ENCODE measurements at regions not wholly inside any gene's neighbourhood (a gene's known extent, or its start where the extent isn't known, plus 50 kb on each side); places are given as distances from the start of the nearest gene placed in this dataset.

DNA sequence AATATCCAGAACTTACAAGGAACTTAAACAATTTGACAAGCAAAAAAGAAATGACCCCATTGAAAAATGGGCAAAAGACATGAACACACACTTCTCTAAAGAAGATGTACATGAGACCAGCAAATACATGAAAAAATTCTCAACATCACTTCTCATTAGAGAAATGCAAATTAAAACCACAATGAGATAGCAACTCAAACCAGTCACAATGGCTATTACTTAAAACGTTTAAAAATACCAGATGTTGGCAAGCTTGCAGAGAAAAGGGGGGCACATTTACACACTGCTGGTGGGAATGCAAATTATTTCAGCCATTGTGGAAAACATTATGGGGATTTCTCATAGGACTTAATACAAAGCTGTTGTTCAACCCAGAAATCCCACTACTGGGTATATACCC, 1634.0 kb downstream of the NCAM2 start:
- POLR2A ChIA-PET, result no interaction called here
- CTCF ChIA-PET, result no interaction called here

DNA sequence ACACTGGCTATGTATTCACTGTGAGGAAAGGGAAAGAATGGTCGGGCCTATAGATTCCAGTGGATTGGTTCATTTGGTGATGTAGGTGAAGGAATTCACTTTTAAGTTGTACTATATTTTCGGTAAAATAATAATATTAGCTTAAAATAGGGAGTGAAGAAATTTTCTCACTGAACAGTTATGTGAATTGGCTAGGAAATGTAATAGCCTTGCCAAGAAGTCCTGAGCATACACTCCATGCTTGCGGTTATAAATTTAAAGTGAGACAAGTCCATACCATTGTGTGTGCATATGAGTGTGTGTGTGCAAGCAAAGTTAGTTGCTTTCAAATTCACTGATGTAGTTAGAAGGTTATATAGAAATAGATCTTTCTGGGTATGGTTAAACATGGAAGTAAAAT, 1651.0 kb downstream of the NCAM2 start:
- CTCF ChIA-PET, result no interaction called here
- POLR2A ChIA-PET, result no interaction called here

DNA sequence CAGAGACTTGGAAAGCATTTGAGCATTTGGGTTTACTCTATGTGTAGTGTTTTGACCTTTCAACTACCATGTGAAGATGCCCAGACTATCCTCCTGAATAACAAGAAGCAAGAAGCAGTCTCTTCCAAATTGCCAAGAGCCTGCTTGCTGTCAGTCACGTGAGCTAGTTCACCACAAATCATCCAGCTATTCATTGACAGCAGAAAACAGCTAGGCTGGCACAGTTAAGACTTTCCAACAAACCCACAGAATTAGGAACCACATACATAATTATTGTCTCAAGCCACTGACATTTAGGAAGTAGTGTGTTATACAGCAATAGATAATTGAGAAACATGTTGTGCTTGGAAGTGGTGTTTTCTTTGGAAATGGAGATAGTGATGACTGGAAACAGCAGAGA, 1652.0 kb downstream of the NCAM2 start:
- ChIA-PET POLR2A (no interaction called here), CTCF (no interaction called here)

DNA sequence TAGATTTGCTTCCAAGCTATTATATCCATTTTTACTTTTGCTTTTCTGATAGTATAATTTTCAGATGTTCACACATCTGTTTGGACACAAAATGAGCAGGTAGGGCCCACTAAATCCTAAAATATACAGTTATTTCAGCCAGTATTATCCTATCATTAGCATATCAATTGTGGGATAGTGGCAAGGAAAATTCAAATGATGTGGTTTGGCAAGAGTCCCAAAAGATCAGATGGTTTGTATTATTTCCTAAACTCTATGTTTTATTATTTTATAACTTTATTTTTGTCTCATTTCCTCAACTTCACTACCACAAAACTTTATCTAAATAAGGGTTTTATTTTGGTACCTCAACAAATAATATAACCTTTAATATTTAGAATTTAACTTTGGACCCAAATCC, 1659.6 kb downstream of the NCAM2 start:
- POLR2A ChIA-PET, result no interaction called here
- CTCF ChIA-PET, result no interaction called here

- ChIA-PET CTCF (no interaction called here), POLR2A (no interaction called here)
These were observed 1671.9 kb downstream of the NCAM2 start for GRCh38 chr21:22670148-22670547.

DNA sequence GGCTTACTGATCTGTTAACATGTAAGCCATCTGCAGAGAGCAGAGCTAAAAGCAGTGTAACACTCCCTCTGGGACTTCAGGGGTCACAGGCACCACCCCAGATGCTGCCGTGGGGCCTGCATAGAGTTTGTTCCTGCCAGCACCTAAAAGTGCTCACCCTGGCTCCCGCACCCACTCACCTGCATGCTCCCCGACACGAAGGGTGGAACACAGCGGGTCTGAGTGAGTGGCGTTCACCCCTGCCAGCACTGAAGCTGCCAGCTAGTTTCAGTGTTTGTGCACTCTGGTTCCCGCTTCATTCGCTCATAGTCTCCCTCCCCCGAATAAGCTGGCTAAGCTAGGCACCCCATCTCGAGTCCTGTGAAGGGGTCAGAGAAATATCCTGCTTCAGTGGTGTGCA, 1681.0 kb downstream of the NCAM2 start:
- CTCF ChIA-PET, result no interaction called here
- POLR2A ChIA-PET, result no interaction called here

DNA sequence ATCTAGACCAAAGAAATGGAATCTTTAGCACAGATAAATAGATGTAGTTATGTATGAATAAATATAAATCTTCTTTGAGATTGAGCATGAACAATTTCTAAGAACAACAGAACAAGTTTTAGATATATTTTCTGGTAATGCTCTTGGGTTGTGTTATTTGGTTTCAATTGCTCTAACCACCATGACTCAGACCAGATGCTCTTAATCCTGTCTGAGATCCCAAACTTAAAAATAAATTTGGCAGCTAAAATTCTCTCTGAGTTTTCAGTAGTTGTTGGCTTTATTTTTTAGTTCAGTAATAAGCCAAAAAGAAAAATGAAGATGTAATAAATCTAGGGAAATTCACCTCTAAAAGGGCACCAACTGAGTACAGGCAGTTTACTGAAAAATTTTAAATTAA, 1693.4 kb downstream of the NCAM2 start:
- ChIA-PET POLR2A (no interaction called here), CTCF (no interaction called here)

DNA sequence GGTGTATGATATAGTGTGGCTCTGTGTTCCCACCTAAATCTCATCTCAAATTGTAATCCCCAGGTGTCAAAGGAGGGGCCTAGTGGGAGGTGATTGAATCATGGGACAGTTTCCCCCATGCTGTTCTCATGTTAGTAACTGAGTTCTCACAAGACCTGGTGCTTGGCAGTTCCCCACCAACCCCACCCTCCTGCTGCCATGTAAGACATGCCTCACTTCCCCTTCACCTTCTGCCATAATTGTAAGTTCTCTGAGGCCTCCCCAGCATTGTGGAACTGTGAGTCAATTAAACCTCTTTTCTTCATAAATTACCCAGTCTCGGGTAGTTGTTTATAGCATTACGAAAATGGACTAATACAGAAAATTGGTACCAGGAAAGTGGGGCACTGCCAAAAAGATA, 1705.3 kb downstream of the NCAM2 start:
- POLR2A ChIA-PET, result no interaction called here
- CTCF ChIA-PET, result no interaction called here

DNA sequence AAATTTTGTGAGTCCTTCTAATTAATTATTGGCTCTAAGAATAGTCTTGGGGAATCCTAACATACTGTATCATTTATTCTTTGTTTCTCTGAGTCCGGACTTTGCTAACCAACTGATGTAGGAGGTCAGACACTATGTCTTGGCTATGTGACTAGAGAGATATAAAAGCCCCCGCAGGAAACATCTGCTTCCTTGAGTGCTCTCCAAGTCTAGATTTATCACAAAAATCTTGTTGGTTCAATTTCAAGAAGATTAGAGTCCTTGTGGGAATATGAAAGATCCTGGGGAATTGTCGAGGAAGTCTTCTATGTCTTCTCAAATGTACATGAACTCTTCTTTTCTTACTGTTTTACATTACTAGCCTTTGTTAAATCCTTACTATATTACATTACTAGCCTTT, 1712.5 kb downstream of the NCAM2 start:
- ChIA-PET CTCF (no interaction called here), POLR2A (no interaction called here)

DNA sequence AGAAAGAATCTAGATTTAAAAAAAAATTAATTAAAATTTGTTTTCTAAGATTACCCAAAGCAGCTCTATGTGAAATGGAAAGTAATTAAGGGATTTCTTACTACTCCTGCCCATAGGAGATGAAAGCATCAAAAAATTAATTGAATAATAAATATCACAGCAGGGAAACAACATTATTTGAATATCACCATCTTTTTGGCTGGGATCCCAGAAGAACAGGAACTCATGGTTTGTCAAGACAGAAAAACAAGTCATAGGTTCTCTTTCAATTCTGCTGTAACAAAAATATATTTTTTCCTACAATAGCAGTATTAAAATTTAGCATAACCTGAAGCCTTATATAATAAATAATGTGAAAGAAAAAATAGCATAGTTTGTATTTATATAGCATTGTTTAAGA, 1713.4 kb downstream of the NCAM2 start:
- CTCF ChIA-PET, result no interaction called here
- POLR2A ChIA-PET, result no interaction called here

DNA sequence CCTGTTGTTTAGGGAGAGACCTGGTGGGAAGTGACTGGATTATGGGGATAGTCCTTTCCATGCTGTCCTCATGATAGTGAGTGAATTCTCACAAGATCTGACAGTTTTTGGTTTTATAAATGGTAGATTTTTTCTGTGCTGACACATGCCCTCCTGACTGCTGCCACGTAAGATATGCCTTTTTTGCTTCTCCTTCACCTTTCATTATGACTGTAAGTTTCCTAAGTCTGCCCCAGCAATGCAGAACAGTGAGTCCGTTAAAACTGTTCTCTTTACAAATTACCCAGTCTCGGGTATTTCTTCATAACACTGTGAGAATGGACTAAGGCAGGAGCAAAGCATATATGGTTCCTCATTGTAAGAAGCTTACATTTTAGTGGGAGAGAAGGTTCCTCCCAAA, 1727.2 kb downstream of the NCAM2 start:
- POLR2A ChIA-PET, result no interaction called here
- CTCF ChIA-PET, result no interaction called here

- POLR2A ChIA-PET, result no interaction called here
- CTCF ChIA-PET, result no interaction called here
These were observed 1729.9 kb downstream of the NCAM2 start for GRCh38 chr21:22728091-22728490.

- CTCF ChIA-PET, result no interaction called here
- POLR2A ChIA-PET, result no interaction called here
These were observed 1744.9 kb downstream of the NCAM2 start for GRCh38 chr21:22743085-22743484.

- POLR2A ChIA-PET, result no interaction called here
- CTCF ChIA-PET, result no interaction called here
These were observed 1756.5 kb downstream of the NCAM2 start for GRCh38 chr21:22754746-22755145.

- CTCF ChIA-PET, result no interaction called here
These were observed 1760.3 kb downstream of the NCAM2 start for GRCh38 chr21:22758478-22758877.

GRCh38 chr21:22762463-22762862, 1764.3 kb downstream of the NCAM2 start:
- ChIA-PET CTCF (no interaction called here), POLR2A (no interaction called here)

More at GRCh38 chr21:22758478-22758877, 1760.3 kb downstream of the NCAM2 start:
- POLR2A ChIA-PET, result no interaction called here

- POLR2A ChIA-PET, result no interaction called here
- CTCF ChIA-PET, result no interaction called here
These were observed 1765.2 kb downstream of the NCAM2 start for GRCh38 chr21:22763442-22763841.

- CTCF ChIA-PET, result no interaction called here
- POLR2A ChIA-PET, result no interaction called here
These were observed 1766.0 kb downstream of the NCAM2 start for GRCh38 chr21:22764222-22764621.

DNA sequence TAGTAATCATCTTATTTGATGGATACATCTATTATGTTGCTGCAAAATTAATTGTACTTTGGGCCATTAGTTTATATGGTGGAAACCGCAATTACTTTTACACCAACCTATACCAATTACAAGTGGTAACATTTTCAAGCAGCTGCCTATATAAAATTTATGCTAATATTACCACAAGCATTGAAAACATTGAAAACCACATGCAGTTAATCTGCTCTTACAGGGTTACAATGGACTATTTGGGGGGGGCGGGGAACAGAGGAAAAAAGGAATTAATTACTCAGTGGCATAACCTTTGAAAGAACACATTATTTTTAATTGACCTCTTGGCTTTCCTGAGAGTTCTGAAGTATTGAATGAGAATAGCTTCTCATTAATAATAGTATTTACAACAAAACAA, 1793.2 kb downstream of the NCAM2 start:
- POLR2A ChIA-PET, result no interaction called here

GRCh38 chr21:22791986-22792560, 1793.9 kb downstream of the NCAM2 start:
- ChIA-PET POLR2A (no interaction called here), CTCF (no interaction called here)

More for the DNA sequence above, 1793.2 kb downstream of the NCAM2 start:
- CTCF ChIA-PET, result no interaction called here

GRCh38 chr21:22795091-22795490, 1796.9 kb downstream of the NCAM2 start:
- CTCF ChIA-PET, result no interaction called here

GRCh38 chr21:22795644-22796043, 1797.4 kb downstream of the NCAM2 start:
- ChIA-PET CTCF (no interaction called here), POLR2A (no interaction called here)

More at GRCh38 chr21:22795091-22795490, 1796.9 kb downstream of the NCAM2 start:
- POLR2A ChIA-PET, result no interaction called here

GRCh38 chr21:22796147-22796546, 1797.9 kb downstream of the NCAM2 start:
- CTCF ChIA-PET, result no interaction called here
- POLR2A ChIA-PET, result no interaction called here

All from activated CD8-positive, alpha-beta memory T cell treated with anti-CD3 and anti-CD28 coated beads for 36 hours (primary cell).